HEK293T (cell line): ENCODE measurements at regions not wholly inside any gene's neighbourhood (a gene's known extent, or its start where the extent isn't known, plus 50 kb on each side); places are given as distances from the start of the nearest gene placed in this dataset.

Experiments used
- CTCF ChIA-PET: fragments of 350-600 bp; formaldehyde crosslinking; extraction: SDS; loops from one replicate; lab custom pipeline; 2021; ENCODE audit warnings: antibody characterized with exemption, inconsistent platforms; lab: Yijun Ruan, JAX
- POLR2A ChIA-PET: fragments of 350-600 bp; formaldehyde crosslinking; extraction: SDS; loops from one replicate; lab custom pipeline; 2020; ENCODE audit warnings: antibody characterized with exemption, inconsistent platforms; lab: Yijun Ruan, JAX
- DNase-seq: peaks from one replicate; pipeline ENCODE4 v3.0.0; 2012; ENCODE audit warnings: mixed read lengths; ENCODE audit errors: extremely low spot score
- ARNT ChIP-seq: fragments of 450-650 bp; IDR thresholded peaks from 2 replicates; pipeline ENCODE4 v1.6.1; 2017; ENCODE audit warnings: mild to moderate bottlenecking
- BHLHE40 ChIP-seq: fragments of 450-650 bp; IDR thresholded peaks from 2 replicates; pipeline ENCODE4 v1.6.1; 2016; ENCODE audit warnings: mild to moderate bottlenecking, moderate library complexity, borderline replicate concordance
- CTBP1 ChIP-seq: fragments of 450-650 bp; IDR thresholded peaks from 2 replicates; pipeline ENCODE4 v1.6.1; 2016; ENCODE audit warnings: borderline replicate concordance
- ELF4 ChIP-seq: fragments of 450-650 bp; IDR thresholded peaks from 2 replicates; pipeline ENCODE4 v1.6.1; 2017; ENCODE audit warnings: antibody characterized with exemption
- FOXA1 ChIP-seq: fragments of 450-650 bp; IDR thresholded peaks from 2 replicates; pipeline ENCODE4 v1.6.1; 2016; ENCODE audit warnings: mild to moderate bottlenecking
- FOXK2 ChIP-seq: fragments of 450-650 bp; IDR thresholded peaks from 2 replicates; pipeline ENCODE4 v1.6.1; 2016; ENCODE audit warnings: mild to moderate bottlenecking
- FOXM1 ChIP-seq: fragments of 450-650 bp; IDR thresholded peaks from 2 replicates; pipeline ENCODE4 v1.6.1; 2017; ENCODE audit warnings: mild to moderate bottlenecking, borderline replicate concordance
- HDGF ChIP-seq: fragments of 450-650 bp; IDR thresholded peaks from 2 replicates; pipeline ENCODE4 v1.6.1; 2017; ENCODE audit warnings: antibody characterized with exemption, borderline replicate concordance
- L3MBTL2 ChIP-seq: fragments of 450-650 bp; conservative IDR thresholded peaks from 2 replicates; pipeline ENCODE4 v1.6.1; 2016; ENCODE audit warnings: mild to moderate bottlenecking
- LEF1 ChIP-seq: fragments of 450-650 bp; IDR thresholded peaks from 2 replicates; pipeline ENCODE4 v1.6.1; 2017; ENCODE audit warnings: mild to moderate bottlenecking, borderline replicate concordance
- NFRKB ChIP-seq: fragments of 450-650 bp; IDR thresholded peaks from 2 replicates; pipeline ENCODE4 v1.6.1; 2016; ENCODE audit warnings: mild to moderate bottlenecking, moderate library complexity
- SP1 ChIP-seq: fragments of 450-650 bp; IDR thresholded peaks from 2 replicates; pipeline ENCODE4 v1.6.1; 2017
- SUZ12 ChIP-seq: fragments of 450-650 bp; IDR thresholded peaks from 2 replicates; pipeline ENCODE4 v1.6.1; 2016; ENCODE audit warnings: mild to moderate bottlenecking
- TARDBP ChIP-seq: fragments of 450-650 bp; IDR thresholded peaks from 2 replicates; pipeline ENCODE4 v1.6.1; 2016
- ZNF384 ChIP-seq: fragments of 450-650 bp; IDR thresholded peaks from 2 replicates; pipeline ENCODE4 v1.6.1; 2016
- TF ChIP-seq, protein P1 (sequence below): fragments of 450-650 bp; IDR thresholded peaks from 2 replicates; pipeline ENCODE4 v1.6.1; 2016

DNA sequence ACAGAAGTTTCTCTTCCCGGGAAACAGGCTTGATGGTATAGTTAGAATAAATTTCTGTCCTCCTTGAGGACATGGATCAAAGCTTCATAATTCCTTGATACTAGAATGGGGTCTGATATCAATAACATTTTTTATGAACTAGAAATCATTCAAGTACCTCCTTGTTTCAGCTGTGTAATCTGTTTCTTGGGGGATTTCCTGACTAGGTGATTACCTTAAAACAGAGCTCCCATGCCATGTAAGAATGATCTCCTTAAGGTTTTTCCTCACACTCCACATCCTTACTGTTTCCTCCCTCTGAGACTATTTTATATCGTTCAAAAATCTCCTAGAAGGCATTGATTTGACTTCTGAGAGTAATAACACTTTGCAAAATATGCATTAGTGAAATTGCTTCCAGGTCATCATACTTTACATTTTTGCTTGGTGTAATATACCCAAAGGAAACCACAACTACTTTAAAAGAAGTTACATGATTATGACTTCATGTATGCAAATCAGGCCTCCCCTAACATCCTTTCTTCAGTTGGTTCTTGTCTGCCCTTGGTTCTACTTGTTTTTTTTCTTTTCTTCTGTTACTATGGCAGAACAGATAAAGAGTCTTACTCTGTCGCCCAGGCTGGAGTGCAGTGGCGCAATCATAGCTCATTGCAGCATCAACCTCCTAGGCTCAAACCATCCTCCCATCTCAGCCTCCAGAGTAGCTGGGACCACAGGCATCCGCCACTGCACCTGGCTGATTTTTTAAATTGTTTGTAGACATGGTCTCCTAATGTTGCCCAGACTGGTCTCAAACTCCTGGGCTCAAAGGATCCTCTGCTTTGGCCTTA is 388.8 kb downstream of the ZFHX3 start:
- DNase-seq: no peak
- ChIA-PET POLR2A (no interaction called here), CTCF (no interaction called here)
- TF ChIP-seq FOXA1 (no peak), NFRKB (no peak), BHLHE40 (no peak), SP1 (no peak), HDGF (no peak), ELF4 (no peak), ARNT (no peak), L3MBTL2 (no peak), TARDBP (no peak), SUZ12 (no peak), FOXK2 (no peak), FOXM1 (no peak)

DNA sequence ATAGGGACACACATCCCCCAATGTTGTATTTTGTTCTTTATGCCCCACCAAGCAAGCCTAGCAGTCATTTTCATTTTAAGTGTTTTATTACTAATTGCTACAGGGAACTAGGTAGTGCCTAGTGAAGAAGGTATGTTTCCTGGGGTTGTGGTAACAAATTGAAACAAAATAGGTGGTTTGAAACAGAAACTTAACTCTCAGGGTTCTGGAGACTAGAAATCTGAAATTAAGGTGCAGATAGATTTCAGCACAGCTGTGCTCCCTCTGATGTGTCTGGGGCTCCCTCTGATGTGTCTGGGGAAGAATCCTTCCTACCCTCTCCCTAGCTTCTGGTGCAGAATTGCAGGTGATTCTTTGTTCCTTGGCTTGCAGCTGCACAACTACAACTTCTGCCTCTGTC is 390.1 kb downstream of the ZFHX3 start:
- TF ChIP-seq BHLHE40 (no peak), LEF1 (no peak), FOXK2 (no peak), NFRKB (no peak), SUZ12 (no peak), L3MBTL2 (no peak), ELF4 (no peak), TARDBP (no peak), HDGF (no peak), FOXA1 (no peak), CTBP1 (no peak), SP1 (no peak), ZNF384 (no peak)
- TF ChIP-seq, protein P1, sequence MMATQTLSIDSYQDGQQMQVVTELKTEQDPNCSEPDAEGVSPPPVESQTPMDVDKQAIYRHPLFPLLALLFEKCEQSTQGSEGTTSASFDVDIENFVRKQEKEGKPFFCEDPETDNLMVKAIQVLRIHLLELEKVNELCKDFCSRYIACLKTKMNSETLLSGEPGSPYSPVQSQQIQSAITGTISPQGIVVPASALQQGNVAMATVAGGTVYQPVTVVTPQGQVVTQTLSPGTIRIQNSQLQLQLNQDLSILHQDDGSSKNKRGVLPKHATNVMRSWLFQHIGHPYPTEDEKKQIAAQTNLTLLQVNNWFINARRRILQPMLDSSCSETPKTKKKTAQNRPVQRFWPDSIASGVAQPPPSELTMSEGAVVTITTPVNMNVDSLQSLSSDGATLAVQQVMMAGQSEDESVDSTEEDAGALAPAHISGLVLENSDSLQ: no peak
- ChIA-PET POLR2A (no interaction called here), CTCF (no interaction called here)
- no peak for DNase-seq

GRCh38 chr16:72657164-72657563 is 390.8 kb downstream of the ZFHX3 start:
- POLR2A ChIA-PET: no interaction called here
- CTCF ChIA-PET: no interaction called here
- no peak for DNase-seq
- TF ChIP-seq, protein P1: no peak
- TF ChIP-seq SUZ12 (no peak), LEF1 (no peak), SP1 (no peak)

DNA sequence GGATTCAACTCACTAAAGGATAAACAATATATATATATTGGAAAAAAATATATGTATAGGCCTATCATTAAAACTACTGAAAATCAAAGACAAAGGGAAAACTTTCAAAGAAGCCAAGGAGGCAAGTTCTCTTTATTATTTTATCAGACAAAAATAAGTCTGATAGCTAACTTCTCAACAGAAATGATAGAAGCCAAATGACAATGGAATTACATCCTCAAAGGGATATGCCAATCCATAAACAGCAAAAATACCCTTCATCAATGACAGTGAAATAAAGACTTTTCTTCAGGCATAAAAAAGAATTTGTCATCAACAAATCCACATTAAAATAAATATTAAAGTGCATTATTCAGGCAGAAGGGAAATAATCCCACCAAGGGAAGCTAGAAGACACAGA is 393.4 kb downstream of the ZFHX3 start:
- CTCF ChIA-PET: no interaction called here
- TF ChIP-seq L3MBTL2: no peak
- DNase-seq: no peak
- POLR2A ChIA-PET: no interaction called here

DNA sequence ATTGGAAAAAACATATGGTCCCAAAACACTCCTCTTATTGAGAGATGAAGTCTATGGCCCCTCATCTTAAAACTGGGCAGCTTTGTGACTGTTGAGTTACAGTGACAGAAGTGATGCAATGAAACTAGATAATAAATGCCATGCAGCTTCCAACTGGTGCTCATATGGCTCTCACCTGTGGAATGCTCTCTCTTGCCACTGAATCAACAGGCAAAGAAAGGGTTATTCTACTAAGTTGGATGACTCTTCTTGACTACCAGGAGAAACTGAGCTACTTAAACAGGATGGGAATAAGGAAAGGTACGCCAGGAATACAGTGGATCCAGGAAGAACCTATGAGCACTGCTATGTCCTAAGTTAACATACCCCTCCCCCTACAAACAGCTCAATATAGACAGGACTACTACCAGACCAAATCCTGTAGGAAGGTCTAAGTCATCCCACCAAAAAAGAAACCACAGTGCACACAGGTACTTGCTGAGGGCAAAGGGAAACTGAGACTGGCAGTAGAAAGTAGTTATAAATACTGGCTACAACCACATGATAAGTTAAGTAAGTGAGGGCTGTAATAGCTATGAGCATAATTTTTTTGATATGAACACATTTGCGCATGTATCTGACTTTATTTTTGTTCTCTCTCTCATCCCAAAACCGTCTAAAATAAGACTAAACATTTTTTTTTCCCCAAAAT is 398.5 kb downstream of the ZFHX3 start:
- TF ChIP-seq HDGF (no peak), NFRKB (no peak), FOXM1 (no peak), SP1 (no peak)
- POLR2A ChIA-PET: no interaction called here
- DNase-seq: no peak
- CTCF ChIA-PET: no interaction called here

DNA sequence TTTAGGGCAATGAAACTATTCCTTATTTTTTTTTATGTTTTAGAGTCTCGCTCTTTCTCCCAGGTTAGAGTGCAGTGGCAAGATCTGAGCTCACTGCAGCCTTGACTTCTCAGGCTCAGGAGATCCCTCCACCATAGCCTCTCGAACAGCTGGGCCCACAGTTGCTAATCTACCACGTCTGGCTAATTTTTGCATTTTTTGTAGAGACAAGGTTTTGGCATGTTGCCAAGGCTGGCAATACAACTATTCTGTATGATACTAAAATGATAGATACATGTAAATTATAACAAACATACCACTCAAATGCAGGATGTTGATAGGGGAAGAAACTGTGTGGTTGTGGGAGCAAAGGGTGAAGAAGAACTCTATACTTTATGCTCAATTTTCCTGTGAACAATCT is 401.3 kb downstream of the ZFHX3 start:
- ChIA-PET CTCF (no interaction called here), POLR2A (no interaction called here)
- TF ChIP-seq L3MBTL2 (no peak), FOXM1 (no peak), FOXK2 (no peak), HDGF (no peak), LEF1 (no peak), CTBP1 (no peak), SUZ12 (no peak), TARDBP (no peak), ELF4 (no peak), FOXA1 (no peak), ARNT (no peak), ZNF384 (no peak), BHLHE40 (no peak), NFRKB (no peak)
- DNase-seq: no peak

DNA sequence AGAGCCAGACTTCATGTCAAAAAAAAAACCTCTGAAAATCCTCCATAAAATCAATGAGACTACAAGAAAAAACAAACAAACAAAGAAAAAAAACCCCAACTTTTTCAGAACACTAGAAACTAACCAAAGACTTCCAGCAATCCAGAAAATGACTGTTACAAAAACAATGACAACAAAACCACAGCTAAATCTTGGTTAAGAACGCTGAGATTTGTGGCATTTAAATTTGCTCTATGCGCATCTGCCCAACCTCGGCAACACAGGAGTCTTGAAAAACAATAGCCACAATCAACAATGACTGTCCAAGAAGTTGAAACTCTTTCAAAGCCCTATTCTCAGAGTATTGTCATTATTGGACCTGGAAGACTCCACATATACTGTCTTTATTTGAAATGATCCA is 402.4 kb downstream of the ZFHX3 start:
- DNase-seq: no peak
- ChIA-PET POLR2A (no interaction called here), CTCF (interaction anchor here (0.6 kb wide), 2 partner anchors 114 to 669 kb away, joined by 3 read pairs; no protein-coding TSS in a partner anchor)
- TF ChIP-seq BHLHE40: no peak
- TF ChIP-seq SUZ12: no peak
- no peak for TF ChIP-seq ELF4
- no peak for TF ChIP-seq LEF1
- TF ChIP-seq SP1: no peak
- TF ChIP-seq L3MBTL2: no peak
- no peak for TF ChIP-seq HDGF
